Neural cell (in vitro differentiated cells): ENCODE measurements at regions not wholly inside any gene's neighbourhood (a gene's known extent, or its start where the extent isn't known, plus 50 kb on each side); places are given as distances from the start of the nearest gene placed in this dataset.

Experiments used
- EP300 ChIP-seq: fragments of 450-650 bp; conservative IDR thresholded peaks from 2 replicates; pipeline ENCODE4 v1.6.1; 2014; ENCODE audit warnings: antibody characterized with exemption, mild to moderate bottlenecking, moderate library complexity; ENCODE audit not compliant: poor library complexity, severe bottlenecking
- EZH2 ChIP-seq: fragments of 200-600, 300-800 bp; shearing (Covaris generic), sonication (generic); IDR thresholded peaks from 2 replicates; pipeline ENCODE4 v1.6.1; 2014; ENCODE audit warnings: antibody characterized with exemption, low read length, borderline replicate concordance, mild to moderate bottlenecking; ENCODE audit not compliant: insufficient read depth, poor library complexity, severe bottlenecking
- POLR2AphosphoS5 ChIP-seq: IDR thresholded peaks from 2 replicates; pipeline ENCODE4 v1.6.1; 2012
- SMC3 ChIP-seq: fragments of 450-650 bp; conservative IDR thresholded peaks from 2 replicates; pipeline ENCODE4 v1.6.1; 2014; ENCODE audit warnings: antibody characterized with exemption, mild to moderate bottlenecking, moderate library complexity; ENCODE audit not compliant: poor library complexity
- TF ChIP-seq, protein P1 (sequence below): fragments of 450-650 bp; IDR thresholded peaks from 2 replicates; pipeline ENCODE4 v1.5.1; 2014; ENCODE audit warnings: antibody characterized with exemption, mild to moderate bottlenecking, moderate library complexity; ENCODE audit not compliant: poor library complexity, severe bottlenecking

DNA sequence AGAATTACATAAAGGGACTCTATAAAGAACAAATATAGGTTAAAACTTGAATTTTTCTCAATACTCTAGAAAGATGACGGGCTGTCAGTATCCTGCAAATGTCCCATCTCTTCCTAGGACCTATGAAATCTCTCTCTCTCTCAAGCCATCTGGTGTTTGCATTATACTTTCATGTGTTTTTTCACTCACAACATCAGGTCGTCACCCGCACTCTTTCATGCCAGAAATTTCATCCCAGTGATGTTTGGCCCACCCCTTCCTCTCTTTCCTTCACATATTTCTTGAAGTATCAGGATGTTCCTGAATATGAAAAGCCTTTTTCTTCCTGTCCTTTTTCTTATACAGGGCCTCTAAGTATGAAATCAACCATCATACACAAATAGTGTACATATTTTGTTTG lies 63.3 kb upstream of the GAS1 start:
- TF ChIP-seq, protein P1, sequence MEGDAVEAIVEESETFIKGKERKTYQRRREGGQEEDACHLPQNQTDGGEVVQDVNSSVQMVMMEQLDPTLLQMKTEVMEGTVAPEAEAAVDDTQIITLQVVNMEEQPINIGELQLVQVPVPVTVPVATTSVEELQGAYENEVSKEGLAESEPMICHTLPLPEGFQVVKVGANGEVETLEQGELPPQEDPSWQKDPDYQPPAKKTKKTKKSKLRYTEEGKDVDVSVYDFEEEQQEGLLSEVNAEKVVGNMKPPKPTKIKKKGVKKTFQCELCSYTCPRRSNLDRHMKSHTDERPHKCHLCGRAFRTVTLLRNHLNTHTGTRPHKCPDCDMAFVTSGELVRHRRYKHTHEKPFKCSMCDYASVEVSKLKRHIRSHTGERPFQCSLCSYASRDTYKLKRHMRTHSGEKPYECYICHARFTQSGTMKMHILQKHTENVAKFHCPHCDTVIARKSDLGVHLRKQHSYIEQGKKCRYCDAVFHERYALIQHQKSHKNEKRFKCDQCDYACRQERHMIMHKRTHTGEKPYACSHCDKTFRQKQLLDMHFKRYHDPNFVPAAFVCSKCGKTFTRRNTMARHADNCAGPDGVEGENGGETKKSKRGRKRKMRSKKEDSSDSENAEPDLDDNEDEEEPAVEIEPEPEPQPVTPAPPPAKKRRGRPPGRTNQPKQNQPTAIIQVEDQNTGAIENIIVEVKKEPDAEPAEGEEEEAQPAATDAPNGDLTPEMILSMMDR = no peak
- TF ChIP-seq POLR2AphosphoS5 (no peak), EP300 (no peak), SMC3 (no peak), EZH2 (no peak)
